GM06990 (cell line): ENCODE measurements at regions not wholly inside any gene's neighbourhood (a gene's known extent, or its start where the extent isn't known, plus 50 kb on each side); places are given as distances from the start of the nearest gene placed in this dataset.
A peak's percentile ranks its signal among the peaks of the same experiment; 100 is the strongest.

ENCODE experiments used
- DNase-seq: peaks from one replicate; pipeline ENCODE4 v3.0.0-alpha.2; 2011; ENCODE audit not compliant: insufficient read length; ENCODE audit errors: extremely low read depth
- H3K27me3 ChIP-seq: replicated peaks from 2 replicates; pipeline ENCODE4 v1.6.0; 2011; ENCODE audit warnings: low read length; ENCODE audit not compliant: control insufficient read depth, insufficient read depth
- H3K36me3 ChIP-seq: 2 replicates; pipeline ENCODE4 v1.5.1; 2011; ENCODE audit warnings: low read length; ENCODE audit not compliant: control insufficient read depth, insufficient read depth
- H3K4me3 ChIP-seq: replicated peaks from 2 replicates; pipeline ENCODE4 v1.5.1; 2011; ENCODE audit warnings: low read depth, mild to moderate bottlenecking, control low read depth, low read length
- CTCF ChIP-seq: IDR thresholded peaks from 2 replicates; pipeline ENCODE4 v1.5.1; 2011; ENCODE audit warnings: low read length, control low read depth, mild to moderate bottlenecking, inconsistent platforms; ENCODE audit not compliant: insufficient read depth, poor library complexity, severe bottlenecking

- H3K36me3 ChIP-seq, result no peaks in the 10 kb centered on the region
- H3K27me3 ChIP-seq, result no peaks in the 10 kb centered on the region
- no peak for DNase-seq
- TF ChIP-seq CTCF, result peak; percentile 2
- no peak overlapping the region for H3K4me3 ChIP-seq
Observed at GRCh38 chr7:97503367-97504094, 228.4 kb upstream of the TAC1 start.

- no peak for TF ChIP-seq CTCF
- H3K36me3 ChIP-seq, result no peaks in the 10 kb centered on the region
- DNase-seq, result no peak
- H3K27me3 ChIP-seq, result no peaks in the 10 kb centered on the region
- no peak overlapping the region for H3K4me3 ChIP-seq
Observed at GRCh38 chr7:97506728-97507127, 225.2 kb upstream of the TAC1 start.

GRCh38 chr7:97512441-97513207 is 219.3 kb upstream of the TAC1 start:
- DNase-seq, result no peak
- TF ChIP-seq CTCF, result no peak
- Histone ChIP-seq H3K27me3 (no peaks in the 10 kb centered on the region), H3K4me3 (no peak overlapping the region), H3K36me3 (no peaks in the 10 kb centered on the region)

GRCh38 chr7:97513326-97513725 is 218.6 kb upstream of the TAC1 start:
- no peaks in the 10 kb centered on the region for H3K36me3 ChIP-seq
- no peak overlapping the region for H3K4me3 ChIP-seq
- no peak for TF ChIP-seq CTCF
- H3K27me3 ChIP-seq, result no peaks in the 10 kb centered on the region
- DNase-seq, result no peak

GRCh38 chr7:97541188-97541587 is 190.7 kb upstream of the TAC1 start:
- no peaks in the 10 kb centered on the region for H3K36me3 ChIP-seq
- H3K4me3 ChIP-seq, result no peak overlapping the region
- no peak for TF ChIP-seq CTCF
- DNase-seq, result no peak
- H3K27me3 ChIP-seq, result no peaks in the 10 kb centered on the region
